Osteoblast (primary cell): ENCODE measurements at regions not wholly inside any gene's neighbourhood (a gene's known extent, or its start where the extent isn't known, plus 50 kb on each side); places are given as distances from the start of the nearest gene placed in this dataset.

ENCODE experiments used
- DNase-seq: peaks from one replicate; pipeline ENCODE4 v3.0.0; 2011; ENCODE audit warnings: low spot score, mixed read lengths; ENCODE audit not compliant: insufficient read length; ENCODE audit errors: missing footprints
- H2AFZ ChIP-seq: 2 replicates; pipeline ENCODE4 v1.6.0; 2011; ENCODE audit warnings: mild to moderate bottlenecking, low read length
- H3K27ac ChIP-seq: 2 replicates; pipeline ENCODE4 v1.5.1; 2011; ENCODE audit warnings: mild to moderate bottlenecking, low read depth, low read length, moderate library complexity
- H3K27me3 ChIP-seq: 2 replicates; pipeline ENCODE4 v1.6.0; 2012; ENCODE audit warnings: mild to moderate bottlenecking, control low read depth, inconsistent platforms, low read length, moderate library complexity; ENCODE audit not compliant: insufficient read depth
- H3K36me3 ChIP-seq: 2 replicates; pipeline ENCODE4 v1.5.1; 2011; ENCODE audit warnings: mild to moderate bottlenecking, low read length, control low read depth, moderate library complexity; ENCODE audit not compliant: insufficient read depth
- H3K4me1 ChIP-seq: 2 replicates; pipeline ENCODE4 v1.5.1; 2011; ENCODE audit warnings: mild to moderate bottlenecking, low read length, control low read depth, moderate library complexity; ENCODE audit not compliant: insufficient read depth
- H3K4me2 ChIP-seq: 2 replicates; pipeline ENCODE4 v1.6.0; 2011; ENCODE audit warnings: mild to moderate bottlenecking, low read length; ENCODE audit not compliant: insufficient read depth
- H3K4me3 ChIP-seq: fragments of 200-600 bp; sonication (generic); 3 replicates; pipeline ENCODE4 v1.5.1; 2012; ENCODE audit warnings: mild to moderate bottlenecking, low read length, inconsistent platforms; ENCODE audit not compliant: insufficient read depth
- H3K79me2 ChIP-seq: 2 replicates; pipeline ENCODE4 v1.6.0; 2012; ENCODE audit warnings: mild to moderate bottlenecking, low read length, control low read depth, inconsistent platforms; ENCODE audit not compliant: insufficient read depth
- H3K9me3 ChIP-seq: 2 replicates; pipeline ENCODE4 v1.5.1; 2011; ENCODE audit warnings: low read depth, low read length, control low read depth
- H4K20me1 ChIP-seq: 2 replicates; pipeline ENCODE4 v1.6.0; 2012; ENCODE audit warnings: mild to moderate bottlenecking, low read length, control low read depth; ENCODE audit not compliant: insufficient read depth
- CTCF ChIP-seq: IDR thresholded peaks from 2 replicates; pipeline ENCODE4 v1.5.1; 2011; ENCODE audit warnings: mild to moderate bottlenecking, low read depth, low read length, moderate library complexity; ENCODE audit errors: extremely low read depth

GRCh38 chr13:21796066-21796465 lies 125.2 kb downstream of the FGF9 start:
- H3K27me3 ChIP-seq = no peaks in the 10 kb centered on the region
- H3K27ac ChIP-seq = no peak overlapping the region
- no peaks in the 10 kb centered on the region for H3K4me1 ChIP-seq
- H3K4me3 ChIP-seq = no peak overlapping the region
- no peak overlapping the region for H2AFZ ChIP-seq
- H3K4me2 ChIP-seq = no peak overlapping the region
- H3K9me3 ChIP-seq = no peaks in the 10 kb centered on the region
- no peaks in the 10 kb centered on the region for H3K79me2 ChIP-seq
- no peak for DNase-seq
- no peaks in the 10 kb centered on the region for H4K20me1 ChIP-seq
- no peaks in the 10 kb centered on the region for H3K36me3 ChIP-seq
- TF ChIP-seq CTCF = no peak

GRCh38 chr13:21796775-21797514 lies 126.1 kb downstream of the FGF9 start:
- Histone ChIP-seq H3K9me3 (no peaks in the 10 kb centered on the region), H3K79me2 (no peaks in the 10 kb centered on the region), H3K4me1 (no peaks in the 10 kb centered on the region), H3K36me3 (no peaks in the 10 kb centered on the region), H4K20me1 (no peaks in the 10 kb centered on the region), H3K4me3 (no peak overlapping the region), H3K27ac (no peak overlapping the region), H2AFZ (no peak overlapping the region), H3K27me3 (no peaks in the 10 kb centered on the region), H3K4me2 (no peak overlapping the region)
- no peak for TF ChIP-seq CTCF
- DNase-seq = no peak

GRCh38 chr13:21797736-21798135 lies 126.9 kb downstream of the FGF9 start:
- H4K20me1 ChIP-seq = no peaks in the 10 kb centered on the region
- no peak for DNase-seq
- no peaks in the 10 kb centered on the region for H3K9me3 ChIP-seq
- H3K27me3 ChIP-seq = no peaks in the 10 kb centered on the region
- no peaks in the 10 kb centered on the region for H3K4me1 ChIP-seq
- H3K4me2 ChIP-seq = no peak overlapping the region
- H3K4me3 ChIP-seq = no peak overlapping the region
- no peak overlapping the region for H3K27ac ChIP-seq
- no peaks in the 10 kb centered on the region for H3K36me3 ChIP-seq
- H3K79me2 ChIP-seq = no peaks in the 10 kb centered on the region
- no peak overlapping the region for H2AFZ ChIP-seq
- no peak for TF ChIP-seq CTCF

- no peak overlapping the region for H3K27ac ChIP-seq
- H3K4me1 ChIP-seq = no peaks in the 10 kb centered on the region
- H4K20me1 ChIP-seq = no peaks in the 10 kb centered on the region
- H3K36me3 ChIP-seq = no peaks in the 10 kb centered on the region
- no peak overlapping the region for H3K4me3 ChIP-seq
- no peak overlapping the region for H3K4me2 ChIP-seq
- TF ChIP-seq CTCF = no peak
- no peak overlapping the region for H2AFZ ChIP-seq
- H3K79me2 ChIP-seq = no peaks in the 10 kb centered on the region
- no peaks in the 10 kb centered on the region for H3K9me3 ChIP-seq
- DNase-seq = no peak
- H3K27me3 ChIP-seq = no peaks in the 10 kb centered on the region
Observed at GRCh38 chr13:21798181-21798580, 127.3 kb downstream of the FGF9 start.
